ENCODE measurements at regions not wholly inside any gene's neighbourhood (a gene's known extent, or its start where the extent isn't known, plus 50 kb on each side); places are given as distances from the start of the nearest gene placed in this dataset.

- DNase-seq (ENCODE audit: low spot score), result no peak
- Mint-ChIP-seq H3K4me3 (ENCODE audit: unreplicated experiment) (no peak overlapping the region), H3K27ac (ENCODE audit: unreplicated experiment) (no peak overlapping the region), H3K36me3 (ENCODE audit: low read depth, unreplicated experiment) (no peaks in the 10 kb centered on the region), H3K27me3 (ENCODE audit: unreplicated experiment) (no peaks in the 10 kb centered on the region), H3K4me1 (ENCODE audit: unreplicated experiment) (no peaks in the 10 kb centered on the region), H3K9me3 (ENCODE audit: unreplicated experiment) (no peaks in the 10 kb centered on the region)
- TF ChIP-seq CTCF (IDR thresholded peaks at IDR 0.05; ENCODE audit: unreplicated experiment), result no peak
These were observed 275.1 kb downstream of the ABCC12 start for GRCh38 chr16:47880653-47881052.

GRCh38 chr16:47877166-47877565 lies 278.6 kb downstream of the ABCC12 start:
- H3K4me1 Mint-ChIP-seq (ENCODE audit: unreplicated experiment), result no peaks in the 10 kb centered on the region

GRCh38 chr16:47876511-47876910 lies 279.3 kb downstream of the ABCC12 start:
- H3K27ac Mint-ChIP-seq (ENCODE audit: unreplicated experiment), result no peak overlapping the region
- H3K27me3 Mint-ChIP-seq (ENCODE audit: unreplicated experiment), result no peaks in the 10 kb centered on the region
- no peak overlapping the region for H3K4me3 Mint-ChIP-seq (ENCODE audit: unreplicated experiment)
- H3K9me3 Mint-ChIP-seq (ENCODE audit: unreplicated experiment), result no peaks in the 10 kb centered on the region
- no peak for TF ChIP-seq CTCF (IDR thresholded peaks at IDR 0.05; ENCODE audit: unreplicated experiment)
- no peaks in the 10 kb centered on the region for H3K4me1 Mint-ChIP-seq (ENCODE audit: unreplicated experiment)
- no peaks in the 10 kb centered on the region for H3K36me3 Mint-ChIP-seq (ENCODE audit: low read depth, unreplicated experiment)
- DNase-seq (ENCODE audit: low spot score), result no peak

More at GRCh38 chr16:47877166-47877565, 278.6 kb downstream of the ABCC12 start:
- H3K4me3 Mint-ChIP-seq (ENCODE audit: unreplicated experiment), result no peak overlapping the region
- no peak for DNase-seq (ENCODE audit: low spot score)
- H3K9me3 Mint-ChIP-seq (ENCODE audit: unreplicated experiment), result no peaks in the 10 kb centered on the region
- no peak for TF ChIP-seq CTCF (IDR thresholded peaks at IDR 0.05; ENCODE audit: unreplicated experiment)
- H3K27ac Mint-ChIP-seq (ENCODE audit: unreplicated experiment), result no peak overlapping the region
- H3K36me3 Mint-ChIP-seq (ENCODE audit: low read depth, unreplicated experiment), result no peaks in the 10 kb centered on the region
- H3K27me3 Mint-ChIP-seq (ENCODE audit: unreplicated experiment), result no peaks in the 10 kb centered on the region

- Mint-ChIP-seq H3K4me1 (ENCODE audit: unreplicated experiment) (peaks cover 2% of the 10 kb centered on the region), H3K27me3 (ENCODE audit: unreplicated experiment) (peaks cover 1% of the 10 kb centered on the region), H3K4me3 (ENCODE audit: unreplicated experiment) (no peak overlapping the region), H3K27ac (ENCODE audit: unreplicated experiment) (no peak overlapping the region), H3K36me3 (ENCODE audit: low read depth, unreplicated experiment) (peaks cover 14% of the 10 kb centered on the region), H3K9me3 (ENCODE audit: unreplicated experiment) (peaks cover 5% of the 10 kb centered on the region)
- no peak for DNase-seq (ENCODE audit: low spot score)
- TF ChIP-seq CTCF (IDR thresholded peaks at IDR 0.05; ENCODE audit: unreplicated experiment), result no peak
These were observed 282.4 kb downstream of the ABCC12 start for GRCh38 chr16:47873434-47873833.

GRCh38 chr16:47872225-47872624 lies 283.6 kb downstream of the ABCC12 start:
- Mint-ChIP-seq H3K36me3 (ENCODE audit: low read depth, unreplicated experiment) (peaks cover 14% of the 10 kb centered on the region), H3K4me1 (ENCODE audit: unreplicated experiment) (peaks cover 3% of the 10 kb centered on the region), H3K27me3 (ENCODE audit: unreplicated experiment) (peaks cover 1% of the 10 kb centered on the region), H3K4me3 (ENCODE audit: unreplicated experiment) (no peak overlapping the region), H3K9me3 (ENCODE audit: unreplicated experiment) (peaks cover 5% of the 10 kb centered on the region), H3K27ac (ENCODE audit: unreplicated experiment) (no peak overlapping the region)
- DNase-seq (ENCODE audit: low spot score), result no peak
- no peak for TF ChIP-seq CTCF (IDR thresholded peaks at IDR 0.05; ENCODE audit: unreplicated experiment)
